Retinal pigment epithelial cell (primary cell): ENCODE measurements at regions not wholly inside any gene's neighbourhood (a gene's known extent, or its start where the extent isn't known, plus 50 kb on each side); places are given as distances from the start of the nearest gene placed in this dataset.
"Not testable (repeated sequence)": the region's sequence is repeated elsewhere in the genome, so short reads cannot be mapped to it uniquely, and the experiment has no call there.

Source experiments
- DNase-seq: peaks from one replicate; pipeline ENCODE4 v3.0.0-alpha.2; 2010; ENCODE audit warnings: low read depth
- H3K4me3 ChIP-seq: 2 replicates; pipeline ENCODE4 v1.5.1; 2011; ENCODE audit warnings: mild to moderate bottlenecking, low read length, control low read depth, moderate library complexity

GRCh38 chr7:65177041-65177440 is 170.6 kb upstream of the ERV3-1 start:
- H3K4me3 ChIP-seq, DNase-seq: not testable (repeated sequence)

- DNase-seq, H3K4me3 ChIP-seq: not testable (repeated sequence)
Observed at GRCh38 chr7:65150105-65150504, 143.6 kb upstream of the ERV3-1 start.

GRCh38 chr7:65146118-65146914 is 139.8 kb upstream of the ERV3-1 start:
- not testable (repeated sequence) for H3K4me3 ChIP-seq, DNase-seq

GRCh38 chr7:65145710-65146109 is 139.2 kb upstream of the ERV3-1 start:
- H3K4me3 ChIP-seq, DNase-seq: not testable (repeated sequence)

- DNase-seq = not testable (repeated sequence)
Observed at GRCh38 chr7:65145008-65145407, 138.5 kb upstream of the ERV3-1 start.

GRCh38 chr7:65144557-65144956 is 138.1 kb upstream of the ERV3-1 start:
- DNase-seq, H3K4me3 ChIP-seq: not testable (repeated sequence)

More at GRCh38 chr7:65145008-65145407, 138.5 kb upstream of the ERV3-1 start:
- not testable (repeated sequence) for H3K4me3 ChIP-seq

- DNase-seq, H3K4me3 ChIP-seq: not testable (repeated sequence)
Observed at GRCh38 chr7:65144119-65144518, 137.6 kb upstream of the ERV3-1 start.

- not testable (repeated sequence) for DNase-seq, H3K4me3 ChIP-seq
Observed at GRCh38 chr7:65141894-65142293, 135.4 kb upstream of the ERV3-1 start.

GRCh38 chr7:65141405-65141778 is 134.9 kb upstream of the ERV3-1 start:
- peak overlapping the region; percentile 39 for H3K4me3 ChIP-seq
- DNase-seq = not testable (repeated sequence)

GRCh38 chr7:65140543-65141404 is 134.3 kb upstream of the ERV3-1 start:
- H3K4me3 ChIP-seq = peak overlapping the region; percentile 39
- DNase-seq = not testable (repeated sequence)

- H3K4me3 ChIP-seq, DNase-seq: not testable (repeated sequence)
Observed at GRCh38 chr7:65136850-65137249, 130.4 kb upstream of the ERV3-1 start.

- not testable (repeated sequence) for H3K4me3 ChIP-seq, DNase-seq
Observed at GRCh38 chr7:65133087-65133486, 126.6 kb upstream of the ERV3-1 start.

- DNase-seq, H3K4me3 ChIP-seq: not testable (repeated sequence)
Observed at GRCh38 chr7:65132256-65132655, 125.8 kb upstream of the ERV3-1 start.

- not testable (repeated sequence) for H3K4me3 ChIP-seq
Observed at GRCh38 chr7:65127364-65127763, 120.9 kb upstream of the ERV3-1 start.

GRCh38 chr7:65124600-65124999 is 118.1 kb upstream of the ERV3-1 start:
- not testable (repeated sequence) for H3K4me3 ChIP-seq, DNase-seq

More at GRCh38 chr7:65127364-65127763, 120.9 kb upstream of the ERV3-1 start:
- not testable (repeated sequence) for DNase-seq

GRCh38 chr7:65105650-65106203 is 99.2 kb upstream of the ERV3-1 start:
- H3K4me3 ChIP-seq, DNase-seq: not testable (repeated sequence)

GRCh38 chr7:65100499-65100898 is 94.0 kb upstream of the ERV3-1 start:
- not testable (repeated sequence) for H3K4me3 ChIP-seq, DNase-seq

- not testable (repeated sequence) for DNase-seq
- peak overlapping the region; percentile 76 for H3K4me3 ChIP-seq
Observed at GRCh38 chr7:65081669-65082055, 75.2 kb upstream of the ERV3-1 start.

GRCh38 chr7:65080799-65081668 is 74.5 kb upstream of the ERV3-1 start:
- peak overlapping the region; percentile 76 for H3K4me3 ChIP-seq
- peak; percentile 81 for DNase-seq
